Activated CD4-positive, alpha-beta memory T cell treated with anti-CD3 and anti-CD28 coated beads for 36 hours (primary cell): ENCODE measurements at regions not wholly inside any gene's neighbourhood (a gene's known extent, or its start where the extent isn't known, plus 50 kb on each side); places are given as distances from the start of the nearest gene placed in this dataset.

Source experiments
- CTCF ChIA-PET: fragments of 350-600 bp; sonication (Branson Sonifier 250); formaldehyde crosslinking; loops from one replicate; lab custom pipeline; 2021; ENCODE audit warnings: antibody characterized with exemption, inconsistent platforms; lab: Charles Lee
- POLR2A ChIA-PET: fragments of 350-600 bp; sonication (Branson Sonifier 250); formaldehyde crosslinking; loops from one replicate; lab custom pipeline; 2021; ENCODE audit warnings: antibody characterized with exemption; lab: Charles Lee
- DNase-seq: peaks from one replicate; pipeline ENCODE4 v3.0.0-alpha.2; 2020
- H3K27ac Mint-ChIP-seq: one replicate; pipeline ENCODE4 v1.8.0; 2021; ENCODE audit warnings: mixed read lengths
- H3K27me3 Mint-ChIP-seq: one replicate; pipeline ENCODE4 v1.8.0; 2021; ENCODE audit warnings: mixed read lengths
- H3K36me3 Mint-ChIP-seq: one replicate; pipeline ENCODE4 v1.8.0; 2021; ENCODE audit warnings: mixed read lengths
- H3K4me1 Mint-ChIP-seq: one replicate; pipeline ENCODE4 v1.8.0; 2021; ENCODE audit warnings: low read depth, mixed read lengths
- H3K4me3 Mint-ChIP-seq: one replicate; pipeline ENCODE4 v1.8.0; 2021; ENCODE audit warnings: mild to moderate bottlenecking, mixed read lengths
- H3K9me3 Mint-ChIP-seq: one replicate; pipeline ENCODE4 v1.8.0; 2021; ENCODE audit warnings: mixed read lengths
- intact Hi-C: fragments of 100-400 bp; cut with micrococcal nuclease; formaldehyde crosslinking; loops from one replicate; pipeline ENCODE4 v1.15.1; 2023

- H3K9me3 Mint-ChIP-seq: peaks cover 12% of the 10 kb centered on the region
- ChIA-PET POLR2A (no interaction called here), CTCF (no interaction called here)
- intact Hi-C loops: no loop called here
- no peaks in the 10 kb centered on the region for H3K27me3 Mint-ChIP-seq
- no peaks in the 10 kb centered on the region for H3K4me1 Mint-ChIP-seq
- no peak overlapping the region for H3K27ac Mint-ChIP-seq
- DNase-seq: no peak
- H3K36me3 Mint-ChIP-seq: no peaks in the 10 kb centered on the region
- no peak overlapping the region for H3K4me3 Mint-ChIP-seq
Measured at GRCh38 chr13:70703755-70704154, 595.5 kb upstream of the KLHL1 start.

GRCh38 chr13:70694996-70695715, 586.9 kb upstream of the KLHL1 start:
- H3K4me3 Mint-ChIP-seq: no peak overlapping the region
- intact Hi-C loops: no loop called here
- H3K9me3 Mint-ChIP-seq: peaks cover 7% of the 10 kb centered on the region
- CTCF ChIA-PET: no interaction called here
- DNase-seq: no peak
- POLR2A ChIA-PET: no interaction called here
- H3K36me3 Mint-ChIP-seq: no peaks in the 10 kb centered on the region
- no peaks in the 10 kb centered on the region for H3K27me3 Mint-ChIP-seq
- H3K4me1 Mint-ChIP-seq: no peaks in the 10 kb centered on the region
- no peak overlapping the region for H3K27ac Mint-ChIP-seq

GRCh38 chr13:70668983-70669382, 560.7 kb upstream of the KLHL1 start:
- no peak overlapping the region for H3K4me3 Mint-ChIP-seq
- no peaks in the 10 kb centered on the region for H3K27me3 Mint-ChIP-seq
- ChIA-PET POLR2A (no interaction called here), CTCF (no interaction called here)
- H3K27ac Mint-ChIP-seq: no peak overlapping the region
- H3K36me3 Mint-ChIP-seq: no peaks in the 10 kb centered on the region
- no peaks in the 10 kb centered on the region for H3K4me1 Mint-ChIP-seq
- DNase-seq: no peak
- intact Hi-C loops: no loop called here
- no peaks in the 10 kb centered on the region for H3K9me3 Mint-ChIP-seq

- Mint-ChIP-seq H3K27me3 (no peaks in the 10 kb centered on the region), H3K9me3 (no peaks in the 10 kb centered on the region), H3K27ac (no peak overlapping the region), H3K36me3 (no peaks in the 10 kb centered on the region), H3K4me3 (no peak overlapping the region), H3K4me1 (no peaks in the 10 kb centered on the region)
- intact Hi-C loops: no loop called here
- CTCF ChIA-PET: no interaction called here
- POLR2A ChIA-PET: no interaction called here
- DNase-seq: no peak
Measured at GRCh38 chr13:70668293-70668692, 560.0 kb upstream of the KLHL1 start.

GRCh38 chr13:70666883-70667556, 558.8 kb upstream of the KLHL1 start:
- intact Hi-C loops: no loop called here
- no peak overlapping the region for H3K4me3 Mint-ChIP-seq
- DNase-seq: no peak
- no peaks in the 10 kb centered on the region for H3K9me3 Mint-ChIP-seq
- no peak overlapping the region for H3K27ac Mint-ChIP-seq
- H3K36me3 Mint-ChIP-seq: no peaks in the 10 kb centered on the region
- ChIA-PET POLR2A (no interaction called here), CTCF (no interaction called here)
- H3K27me3 Mint-ChIP-seq: no peaks in the 10 kb centered on the region
- H3K4me1 Mint-ChIP-seq: no peaks in the 10 kb centered on the region

- intact Hi-C loops: no loop called here
- Mint-ChIP-seq H3K4me1 (no peaks in the 10 kb centered on the region), H3K4me3 (no peak overlapping the region), H3K27ac (no peak overlapping the region), H3K27me3 (no peaks in the 10 kb centered on the region), H3K9me3 (no peaks in the 10 kb centered on the region), H3K36me3 (no peaks in the 10 kb centered on the region)
- DNase-seq: no peak
- ChIA-PET POLR2A (no interaction called here), CTCF (no interaction called here)
Measured at GRCh38 chr13:70662231-70662940, 554.1 kb upstream of the KLHL1 start.

- ChIA-PET CTCF (no interaction called here), POLR2A (no interaction called here)
- H3K27ac Mint-ChIP-seq: no peak overlapping the region
- peaks cover 2% of the 10 kb centered on the region for H3K9me3 Mint-ChIP-seq
- intact Hi-C loops: no loop called here
- no peak overlapping the region for H3K4me3 Mint-ChIP-seq
- H3K27me3 Mint-ChIP-seq: no peaks in the 10 kb centered on the region
- no peaks in the 10 kb centered on the region for H3K4me1 Mint-ChIP-seq
- H3K36me3 Mint-ChIP-seq: no peaks in the 10 kb centered on the region
- DNase-seq: no peak
Measured at GRCh38 chr13:70644052-70644451, 535.8 kb upstream of the KLHL1 start.

GRCh38 chr13:70634893-70635292, 526.6 kb upstream of the KLHL1 start:
- no peaks in the 10 kb centered on the region for H3K27me3 Mint-ChIP-seq
- CTCF ChIA-PET: no interaction called here

GRCh38 chr13:70630247-70630646, 522.0 kb upstream of the KLHL1 start:
- H3K36me3 Mint-ChIP-seq: no peaks in the 10 kb centered on the region
- no peak for DNase-seq
- no peaks in the 10 kb centered on the region for H3K4me1 Mint-ChIP-seq
- intact Hi-C loops: no loop called here
- H3K9me3 Mint-ChIP-seq: no peaks in the 10 kb centered on the region
- no peak overlapping the region for H3K4me3 Mint-ChIP-seq
- H3K27me3 Mint-ChIP-seq: no peaks in the 10 kb centered on the region
- H3K27ac Mint-ChIP-seq: no peak overlapping the region
- ChIA-PET POLR2A (no interaction called here), CTCF (no interaction called here)

More at GRCh38 chr13:70634893-70635292, 526.6 kb upstream of the KLHL1 start:
- POLR2A ChIA-PET: no interaction called here
- peaks cover 2% of the 10 kb centered on the region for H3K9me3 Mint-ChIP-seq
- H3K27ac Mint-ChIP-seq: no peak overlapping the region
- intact Hi-C loops: no loop called here
- no peak overlapping the region for H3K4me3 Mint-ChIP-seq
- H3K36me3 Mint-ChIP-seq: no peaks in the 10 kb centered on the region
- no peak for DNase-seq
- H3K4me1 Mint-ChIP-seq: no peaks in the 10 kb centered on the region

- intact Hi-C loops: loop anchor here (5.0 kb wide), 1 partner anchor 339 kb away; no protein-coding TSS in a partner anchor
- H3K36me3 Mint-ChIP-seq: no peaks in the 10 kb centered on the region
- ChIA-PET POLR2A (no interaction called here), CTCF (no interaction called here)
- no peak overlapping the region for H3K27ac Mint-ChIP-seq
- DNase-seq: no peak
- H3K9me3 Mint-ChIP-seq: no peaks in the 10 kb centered on the region
- no peaks in the 10 kb centered on the region for H3K4me1 Mint-ChIP-seq
- H3K4me3 Mint-ChIP-seq: no peak overlapping the region
- no peaks in the 10 kb centered on the region for H3K27me3 Mint-ChIP-seq
Measured at GRCh38 chr13:70623239-70623638, 515.0 kb upstream of the KLHL1 start.

- intact Hi-C loops: loop anchor here (5.0 kb wide), 1 partner anchor 340 kb away; no protein-coding TSS in a partner anchor
- CTCF ChIA-PET: no interaction called here
Measured at GRCh38 chr13:70622796-70623195, 514.5 kb upstream of the KLHL1 start.

GRCh38 chr13:70619936-70620335, 511.7 kb upstream of the KLHL1 start:
- no peak overlapping the region for H3K4me3 Mint-ChIP-seq
- H3K36me3 Mint-ChIP-seq: no peaks in the 10 kb centered on the region
- no peak for DNase-seq
- ChIA-PET POLR2A (no interaction called here), CTCF (no interaction called here)
- intact Hi-C loops: loop anchor here (5.0 kb wide), 1 partner anchor 342 kb away; no protein-coding TSS in a partner anchor
- no peaks in the 10 kb centered on the region for H3K27me3 Mint-ChIP-seq
- H3K27ac Mint-ChIP-seq: no peak overlapping the region
- H3K9me3 Mint-ChIP-seq: no peaks in the 10 kb centered on the region
- H3K4me1 Mint-ChIP-seq: no peaks in the 10 kb centered on the region

More at GRCh38 chr13:70622796-70623195, 514.5 kb upstream of the KLHL1 start:
- Mint-ChIP-seq H3K36me3 (no peaks in the 10 kb centered on the region), H3K4me1 (no peaks in the 10 kb centered on the region), H3K4me3 (no peak overlapping the region), H3K9me3 (no peaks in the 10 kb centered on the region), H3K27me3 (no peaks in the 10 kb centered on the region), H3K27ac (no peak overlapping the region)
- DNase-seq: no peak
- POLR2A ChIA-PET: no interaction called here
